HEK293 (cell line): ENCODE measurements at regions not wholly inside any gene's neighbourhood (a gene's known extent, or its start where the extent isn't known, plus 50 kb on each side); places are given as distances from the start of the nearest gene placed in this dataset.

Experiments used
- REPIN1 ChIP-seq: fragments of 450-650 bp; formaldehyde crosslinking; IDR thresholded peaks from 2 replicates; pipeline ENCODE4 v1.5.1; 2017; ENCODE audit warnings: missing biosample characterization, missing genetic modification characterization, low read depth
- REST ChIP-seq: fragments of 450-650 bp; formaldehyde crosslinking; IDR thresholded peaks from 2 replicates; pipeline ENCODE4 v1.5.1; 2016; ENCODE audit warnings: missing biosample characterization, missing genetic modification characterization
- ZBTB26 ChIP-seq: fragments of 450-650 bp; formaldehyde crosslinking; optimal IDR thresholded peaks from 2 replicates; pipeline ENCODE3; 2016; ENCODE audit warnings: missing biosample characterization, mild to moderate bottlenecking, missing genetic modification characterization
- ZEB2 ChIP-seq: fragments of 450-650 bp; formaldehyde crosslinking; IDR thresholded peaks from 2 replicates; pipeline ENCODE4 v1.5.1; 2016; ENCODE audit warnings: missing biosample characterization, missing genetic modification characterization
- ZFP41 ChIP-seq: fragments of 450-650 bp; formaldehyde crosslinking; IDR thresholded peaks from 2 replicates; pipeline ENCODE4 v1.5.1; 2016; ENCODE audit warnings: missing biosample characterization, missing genetic modification characterization, borderline replicate concordance
- ZSCAN4 ChIP-seq: fragments of 450-650 bp; formaldehyde crosslinking; IDR thresholded peaks from 2 replicates; pipeline ENCODE4 v1.5.1; 2017; ENCODE audit warnings: missing biosample characterization, missing genetic modification characterization

GRCh38 chr9:74035786-74036185, 461.3 kb upstream of the RORB start:
- TF ChIP-seq ZSCAN4 (tag by site-specific recombination) = no peak
- no peak for TF ChIP-seq REPIN1 (tag by site-specific recombination)
- no peak for TF ChIP-seq REST (tag by site-specific recombination)
- TF ChIP-seq ZEB2 (tag by site-specific recombination) = no peak
- TF ChIP-seq ZBTB26 (tag by site-specific recombination) = no peak
- TF ChIP-seq ZFP41 (tag by site-specific recombination) = no peak
